HG03469 (cell line): ENCODE measurements at regions not wholly inside any gene's neighbourhood (a gene's known extent, or its start where the extent isn't known, plus 50 kb on each side); places are given as distances from the start of the nearest gene placed in this dataset.

Experiments used
- ATAC-seq: cut with Tn5 transposase; IDR thresholded peaks from one replicate; pipeline ENCODE4 v1.9.1; 2021; ENCODE audit warnings: mild to moderate bottlenecking, moderate library complexity, moderate number of reproducible peaks; ENCODE audit not compliant: unreplicated experiment

GRCh38 chr14:38526826-38527501 is 271.1 kb upstream of the CLEC14A start:
- no peak for ATAC-seq

GRCh38 chr14:38524636-38525509 is 269.0 kb upstream of the CLEC14A start:
- ATAC-seq, result no peak

- ATAC-seq, result no peak
These were observed 266.8 kb upstream of the CLEC14A start for GRCh38 chr14:38522724-38523123.

- ATAC-seq, result no peak
These were observed 265.7 kb upstream of the CLEC14A start for GRCh38 chr14:38521591-38521990.

GRCh38 chr14:38517426-38517825 is 261.5 kb upstream of the CLEC14A start:
- no peak for ATAC-seq

GRCh38 chr14:38512236-38512635 is 256.3 kb upstream of the CLEC14A start:
- no peak for ATAC-seq

- no peak for ATAC-seq
These were observed 251.4 kb upstream of the CLEC14A start for GRCh38 chr14:38507299-38507698.

GRCh38 chr14:38505973-38506249 is 250.0 kb upstream of the CLEC14A start:
- no peak for ATAC-seq

GRCh38 chr14:38505221-38505972 is 249.5 kb upstream of the CLEC14A start:
- no peak for ATAC-seq

- no peak for ATAC-seq
These were observed 248.3 kb upstream of the CLEC14A start for GRCh38 chr14:38504175-38504574.

- no peak for ATAC-seq
These were observed 246.3 kb upstream of the CLEC14A start for GRCh38 chr14:38502239-38502638.

- no peak for ATAC-seq
These were observed 244.2 kb upstream of the CLEC14A start for GRCh38 chr14:38500125-38500524.

GRCh38 chr14:38496092-38496491 is 240.2 kb upstream of the CLEC14A start:
- no peak for ATAC-seq

- no peak for ATAC-seq
These were observed 234.4 kb upstream of the CLEC14A start for GRCh38 chr14:38490273-38490672.

GRCh38 chr14:38485026-38485425 is 229.1 kb upstream of the CLEC14A start:
- no peak for ATAC-seq

- ATAC-seq, result no peak
These were observed 226.2 kb upstream of the CLEC14A start for GRCh38 chr14:38481952-38482678.

- no peak for ATAC-seq
These were observed 213.3 kb upstream of the CLEC14A start for GRCh38 chr14:38469156-38469555.

- no peak for ATAC-seq
These were observed 186.3 kb upstream of the CLEC14A start for GRCh38 chr14:38442208-38442607.

GRCh38 chr14:38432186-38432585 is 176.3 kb upstream of the CLEC14A start:
- no peak for ATAC-seq

- no peak for ATAC-seq
These were observed 175.3 kb upstream of the CLEC14A start for GRCh38 chr14:38431156-38431555.

- ATAC-seq, result no peak
These were observed 174.6 kb upstream of the CLEC14A start for GRCh38 chr14:38430522-38430921.
